ENCODE measurements at regions not wholly inside any gene's neighbourhood (a gene's known extent, or its start where the extent isn't known, plus 50 kb on each side); places are given as distances from the start of the nearest gene placed in this dataset.
"Not testable (repeated sequence)": the region's sequence is repeated elsewhere in the genome, so short reads cannot be mapped to it uniquely, and the experiment has no call there.

DNA sequence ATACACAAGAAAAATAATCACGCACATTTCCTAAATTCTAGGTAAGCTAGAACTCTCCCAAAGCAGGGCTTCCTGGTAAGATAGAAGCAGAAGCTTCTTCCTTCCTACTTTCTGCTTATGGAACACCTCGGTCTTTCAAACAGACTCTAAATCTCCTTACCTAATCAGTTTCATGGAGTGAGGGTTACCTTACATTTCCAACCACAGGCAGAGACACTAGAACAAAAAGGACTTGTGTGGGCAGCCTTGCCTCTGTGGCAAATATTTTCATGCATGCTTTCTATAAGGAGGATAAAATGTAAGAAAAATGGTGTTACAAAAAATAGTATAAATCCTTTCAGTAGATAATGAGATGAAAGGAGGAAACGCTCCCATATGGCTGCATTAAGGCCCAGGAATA lies 386.3 kb upstream of the SMIM30 start:
- DNase-seq: no peak
- no peaks in the 10 kb centered on the region for H3K36me3 ChIP-seq (ENCODE audit: low read depth)
- no peaks in the 10 kb centered on the region for H3K4me1 ChIP-seq (ENCODE audit: low read depth)
- intact Hi-C loops (cut with DNase I, micrococcal nuclease): no loop called here
- TF ChIP-seq, protein P1, sequence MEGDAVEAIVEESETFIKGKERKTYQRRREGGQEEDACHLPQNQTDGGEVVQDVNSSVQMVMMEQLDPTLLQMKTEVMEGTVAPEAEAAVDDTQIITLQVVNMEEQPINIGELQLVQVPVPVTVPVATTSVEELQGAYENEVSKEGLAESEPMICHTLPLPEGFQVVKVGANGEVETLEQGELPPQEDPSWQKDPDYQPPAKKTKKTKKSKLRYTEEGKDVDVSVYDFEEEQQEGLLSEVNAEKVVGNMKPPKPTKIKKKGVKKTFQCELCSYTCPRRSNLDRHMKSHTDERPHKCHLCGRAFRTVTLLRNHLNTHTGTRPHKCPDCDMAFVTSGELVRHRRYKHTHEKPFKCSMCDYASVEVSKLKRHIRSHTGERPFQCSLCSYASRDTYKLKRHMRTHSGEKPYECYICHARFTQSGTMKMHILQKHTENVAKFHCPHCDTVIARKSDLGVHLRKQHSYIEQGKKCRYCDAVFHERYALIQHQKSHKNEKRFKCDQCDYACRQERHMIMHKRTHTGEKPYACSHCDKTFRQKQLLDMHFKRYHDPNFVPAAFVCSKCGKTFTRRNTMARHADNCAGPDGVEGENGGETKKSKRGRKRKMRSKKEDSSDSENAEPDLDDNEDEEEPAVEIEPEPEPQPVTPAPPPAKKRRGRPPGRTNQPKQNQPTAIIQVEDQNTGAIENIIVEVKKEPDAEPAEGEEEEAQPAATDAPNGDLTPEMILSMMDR (IDR thresholded peaks at IDR 0.05): no peak
- no peaks in the 10 kb centered on the region for H3K9me3 ChIP-seq
- ATAC-seq: no peak
- no peak overlapping the region for H3K4me3 ChIP-seq

GRCh38 chr7:113504142-113504541 lies 385.8 kb upstream of the SMIM30 start:
- Histone ChIP-seq H3K9me3 (no peaks in the 10 kb centered on the region), H3K4me3 (no peak overlapping the region), H3K4me1 (ENCODE audit: low read depth) (no peaks in the 10 kb centered on the region), H3K36me3 (ENCODE audit: low read depth) (no peaks in the 10 kb centered on the region)
- ATAC-seq: no peak
- TF ChIP-seq, protein P1 (IDR thresholded peaks at IDR 0.05): no peak
- intact Hi-C loops (cut with DNase I, micrococcal nuclease): no loop called here
- DNase-seq: no peak

- DNase-seq; H3K36me3 ChIP-seq (ENCODE audit: low read depth); intact Hi-C loops (cut with DNase I, micrococcal nuclease); H3K4me3 ChIP-seq; ATAC-seq; H3K9me3 ChIP-seq; H3K4me1 ChIP-seq (ENCODE audit: low read depth): not testable (repeated sequence)
Measured at GRCh38 chr7:113496586-113496985, 378.2 kb upstream of the SMIM30 start.

- H3K36me3 ChIP-seq (ENCODE audit: low read depth); H3K9me3 ChIP-seq; intact Hi-C loops (cut with DNase I, micrococcal nuclease); H3K4me3 ChIP-seq; H3K4me1 ChIP-seq (ENCODE audit: low read depth); DNase-seq; ATAC-seq: not testable (repeated sequence)
Measured at GRCh38 chr7:113494797-113495566, 376.6 kb upstream of the SMIM30 start.

DNA sequence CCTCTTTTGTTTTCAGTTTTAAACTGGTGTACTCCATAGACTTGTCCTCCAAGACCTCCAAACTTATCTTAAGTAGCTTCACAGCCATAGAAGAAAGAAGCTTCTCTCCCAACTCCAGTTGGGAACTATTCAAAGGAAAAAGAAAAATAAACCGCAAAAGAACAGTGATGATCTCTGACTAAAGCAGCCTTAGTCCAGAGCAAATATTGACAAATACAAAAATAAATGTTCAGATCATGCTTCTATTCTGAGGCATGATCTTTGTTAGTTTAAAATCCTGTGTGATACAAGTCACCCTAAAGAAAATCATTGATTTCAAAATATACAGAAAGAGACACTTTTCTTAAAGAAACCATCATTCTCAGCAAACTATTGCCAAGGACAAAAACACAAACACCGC lies 373.0 kb upstream of the SMIM30 start:
- Histone ChIP-seq H3K9me3 (no peaks in the 10 kb centered on the region), H3K4me3 (no peak overlapping the region), H3K36me3 (ENCODE audit: low read depth) (no peaks in the 10 kb centered on the region), H3K4me1 (ENCODE audit: low read depth) (no peaks in the 10 kb centered on the region)
- intact Hi-C loops (cut with DNase I, micrococcal nuclease): no loop called here
- DNase-seq (no peak), ATAC-seq (no peak)
- TF ChIP-seq, protein P1 (IDR thresholded peaks at IDR 0.05): no peak

DNA sequence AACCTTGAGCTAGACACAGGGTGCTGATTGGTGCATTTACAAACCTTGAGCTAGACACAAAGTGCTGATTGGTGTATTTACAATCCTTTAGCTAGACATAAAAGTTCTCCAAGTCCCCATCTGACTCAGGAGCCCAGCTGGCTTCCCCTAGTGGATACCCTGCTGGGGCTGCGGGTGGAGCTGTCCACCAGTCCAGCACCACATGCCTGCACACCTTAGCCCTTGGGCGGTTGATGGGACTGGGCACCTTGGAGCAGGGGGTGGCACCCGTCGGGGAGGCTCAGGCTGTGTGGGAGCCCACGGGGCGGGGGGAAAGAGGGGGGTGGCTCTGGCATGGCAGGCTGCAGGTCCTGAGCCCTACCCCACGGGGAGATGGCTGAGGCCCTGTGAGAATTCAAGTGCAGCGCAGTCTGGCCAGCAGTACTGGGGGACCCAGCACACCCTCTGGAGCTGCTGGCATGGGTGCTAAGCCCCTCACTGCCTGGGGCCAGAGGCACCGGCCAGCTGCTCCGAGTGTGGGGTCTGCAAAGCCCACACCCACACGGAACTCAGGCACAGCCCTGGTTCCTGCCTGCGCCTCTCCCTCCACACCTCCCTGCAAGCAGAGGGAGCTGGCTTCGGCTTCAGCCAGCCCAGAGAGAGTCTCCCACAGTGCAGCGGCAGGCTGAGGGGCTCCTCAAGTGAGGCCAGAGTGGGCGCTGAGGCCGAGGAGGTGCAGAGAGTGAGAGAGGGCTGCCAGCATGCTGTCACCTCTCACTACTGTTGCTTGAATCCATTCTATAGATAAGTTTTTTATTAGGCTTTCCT lies 369.8 kb upstream of the SMIM30 start:
- intact Hi-C loops (cut with DNase I, micrococcal nuclease): no loop called here
- ATAC-seq: no peak

More for the DNA sequence above, 369.8 kb upstream of the SMIM30 start:
- TF ChIP-seq, protein P1 (IDR thresholded peaks at IDR 0.05): no peak
- Histone ChIP-seq H3K4me1 (ENCODE audit: low read depth) (no peaks in the 10 kb centered on the region), H3K36me3 (ENCODE audit: low read depth) (no peaks in the 10 kb centered on the region), H3K4me3 (no peak overlapping the region), H3K9me3 (no peaks in the 10 kb centered on the region)
- DNase-seq: no peak
